NCI-H1694 (cell line): ENCODE measurements at regions not wholly inside any gene's neighbourhood (a gene's known extent, or its start where the extent isn't known, plus 50 kb on each side); places are given as distances from the start of the nearest gene placed in this dataset.

ENCODE experiments used
- DNase-seq: peaks from one replicate; lab custom pipeline; 2025; lab: John Stamatoyannopoulos, UW

GRCh38 chr3:194973366-194974000, 287.8 kb downstream of the FAM43A start:
- no peak for DNase-seq

- DNase-seq, result no peak
These were observed 288.9 kb downstream of the FAM43A start for GRCh38 chr3:194974468-194975135.

- DNase-seq, result no peak
These were observed 290.4 kb downstream of the FAM43A start for GRCh38 chr3:194976049-194976451.

GRCh38 chr3:194976874-194977273, 291.2 kb downstream of the FAM43A start:
- DNase-seq, result no peak

GRCh38 chr3:194977356-194977755, 291.7 kb downstream of the FAM43A start:
- DNase-seq, result no peak

GRCh38 chr3:194979173-194979572, 291.8 kb downstream of the XXYLT1 start:
- no peak for DNase-seq

- DNase-seq, result no peak
These were observed 288.5 kb downstream of the XXYLT1 start for GRCh38 chr3:194982472-194982871.

- no peak for DNase-seq
These were observed 287.8 kb downstream of the XXYLT1 start for GRCh38 chr3:194983121-194983520.

- DNase-seq, result no peak
These were observed 287.3 kb downstream of the XXYLT1 start for GRCh38 chr3:194983620-194984019.

GRCh38 chr3:194984066-194984465, 286.9 kb downstream of the XXYLT1 start:
- no peak for DNase-seq

GRCh38 chr3:194984622-194985021, 286.3 kb downstream of the XXYLT1 start:
- DNase-seq, result no peak

- no peak for DNase-seq
These were observed 285.9 kb downstream of the XXYLT1 start for GRCh38 chr3:194985031-194985578.

GRCh38 chr3:194986208-194987043, 284.5 kb downstream of the XXYLT1 start:
- DNase-seq, result no peak

- DNase-seq, result no peak
These were observed 283.1 kb downstream of the XXYLT1 start for GRCh38 chr3:194987571-194988494.

GRCh38 chr3:194988495-194989165, 282.3 kb downstream of the XXYLT1 start:
- no peak for DNase-seq

GRCh38 chr3:194989241-194989640, 281.7 kb downstream of the XXYLT1 start:
- no peak for DNase-seq

GRCh38 chr3:194990454-194991337, 280.3 kb downstream of the XXYLT1 start:
- no peak for DNase-seq

GRCh38 chr3:194991338-194991654, 279.7 kb downstream of the XXYLT1 start:
- DNase-seq, result no peak

GRCh38 chr3:194993896-194994295, 277.1 kb downstream of the XXYLT1 start:
- no peak for DNase-seq

- DNase-seq, result no peak
These were observed 276.4 kb downstream of the XXYLT1 start for GRCh38 chr3:194994551-194994981.
